Stomach (tissue), 4 donors: ENCODE measurements at regions not wholly inside any gene's neighbourhood (a gene's known extent, or its start where the extent isn't known, plus 50 kb on each side); places are given as distances from the start of the nearest gene placed in this dataset.
"Not testable (repeated sequence)": the region's sequence is repeated elsewhere in the genome, so short reads cannot be mapped to it uniquely, and the experiment has no call there.

Experiments used
- EP300 ChIP-seq: sonication (generic); formaldehyde crosslinking; IDR thresholded peaks from one replicate; pipeline ENCODE4 v1.6.1; 2017; ENCODE audit warnings: antibody characterized with exemption
- POLR2A ChIP-seq, 4 donors: fragments of 450-650 bp; IDR thresholded peaks; one replicate each; pipeline ENCODE4 v1.6.1; 2016; ENCODE audit warnings: antibody characterized with exemption in 4 of 4, control low read depth in 2 of 4, mild to moderate bottlenecking in 1 of 4, moderate library complexity in 1 of 4
- TF ChIP-seq, protein P1 (sequence below), 7 experiments: fragments of 450-650 bp in 4 of 7; fragments of 200-600 bp in 3 of 7; sonication (generic) in 3 of 7; IDR thresholded peaks; one replicate each; pipeline ENCODE4 v1.5.1; 2016 to 2019; ENCODE audit warnings: antibody characterized with exemption in 7 of 7, control low read depth in 2 of 7, mild to moderate bottlenecking in 1 of 7

DNA sequence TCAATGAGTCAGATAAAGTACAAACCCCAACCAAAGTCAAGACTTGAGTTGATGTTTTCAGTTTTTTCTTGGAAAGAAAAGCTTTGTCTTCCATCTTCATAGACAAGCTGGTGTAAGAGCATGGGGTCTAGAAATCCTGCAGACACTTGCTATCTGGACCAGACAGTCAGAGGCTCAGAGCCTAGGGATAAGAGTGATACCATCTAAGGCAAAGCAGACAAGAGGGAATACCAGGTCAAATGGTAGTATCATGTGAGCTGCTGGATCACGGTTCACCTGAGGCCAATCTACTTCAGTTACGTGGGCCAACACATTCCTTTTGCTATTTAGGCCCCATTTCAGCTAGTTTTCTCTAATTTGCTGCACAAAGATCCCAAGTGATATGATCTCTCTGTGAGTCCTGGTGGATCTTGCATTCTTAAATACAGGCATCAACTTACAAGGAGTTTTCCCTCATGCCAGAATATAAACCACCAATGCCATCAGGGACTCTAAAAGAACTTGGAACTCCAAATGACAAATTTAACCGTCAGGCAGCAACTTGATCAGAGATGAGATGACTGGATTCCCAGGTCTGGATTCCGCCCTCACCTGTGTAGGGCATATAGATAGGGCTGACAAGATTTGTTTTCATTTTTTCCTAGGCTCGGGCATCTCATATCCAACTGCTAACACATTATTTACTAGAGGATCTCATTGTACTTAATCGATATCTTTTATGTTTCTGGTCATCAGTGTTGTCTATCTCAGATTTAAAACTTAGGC, 101.4 kb downstream of the FOXD4L6 start:
- TF ChIP-seq EP300; POLR2A (IDR thresholded peaks at IDR 0.05): not testable (repeated sequence)
- TF ChIP-seq, protein P1, sequence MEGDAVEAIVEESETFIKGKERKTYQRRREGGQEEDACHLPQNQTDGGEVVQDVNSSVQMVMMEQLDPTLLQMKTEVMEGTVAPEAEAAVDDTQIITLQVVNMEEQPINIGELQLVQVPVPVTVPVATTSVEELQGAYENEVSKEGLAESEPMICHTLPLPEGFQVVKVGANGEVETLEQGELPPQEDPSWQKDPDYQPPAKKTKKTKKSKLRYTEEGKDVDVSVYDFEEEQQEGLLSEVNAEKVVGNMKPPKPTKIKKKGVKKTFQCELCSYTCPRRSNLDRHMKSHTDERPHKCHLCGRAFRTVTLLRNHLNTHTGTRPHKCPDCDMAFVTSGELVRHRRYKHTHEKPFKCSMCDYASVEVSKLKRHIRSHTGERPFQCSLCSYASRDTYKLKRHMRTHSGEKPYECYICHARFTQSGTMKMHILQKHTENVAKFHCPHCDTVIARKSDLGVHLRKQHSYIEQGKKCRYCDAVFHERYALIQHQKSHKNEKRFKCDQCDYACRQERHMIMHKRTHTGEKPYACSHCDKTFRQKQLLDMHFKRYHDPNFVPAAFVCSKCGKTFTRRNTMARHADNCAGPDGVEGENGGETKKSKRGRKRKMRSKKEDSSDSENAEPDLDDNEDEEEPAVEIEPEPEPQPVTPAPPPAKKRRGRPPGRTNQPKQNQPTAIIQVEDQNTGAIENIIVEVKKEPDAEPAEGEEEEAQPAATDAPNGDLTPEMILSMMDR (IDR thresholded peaks at IDR 0.05), result not testable (repeated sequence)
